HG03378 (cell line): ENCODE measurements at regions not wholly inside any gene's neighbourhood (a gene's known extent, or its start where the extent isn't known, plus 50 kb on each side); places are given as distances from the start of the nearest gene placed in this dataset.
A peak's percentile ranks its signal among the peaks of the same experiment; 100 is the strongest.
"Not testable (repeated sequence)": the region's sequence is repeated elsewhere in the genome, so short reads cannot be mapped to it uniquely, and the experiment has no call there.

Experiments
- ATAC-seq: cut with Tn5 transposase; IDR thresholded peaks from one replicate; pipeline ENCODE4 v1.9.1; 2021; ENCODE audit warnings: mild to moderate bottlenecking, moderate library complexity; ENCODE audit not compliant: unreplicated experiment

- ATAC-seq = no peak
Observed at GRCh38 chr6:139973669-139974344, 599.4 kb upstream of the CITED2 start.

GRCh38 chr6:139972116-139972515 is 597.7 kb upstream of the CITED2 start:
- no peak for ATAC-seq

- no peak for ATAC-seq
Observed at GRCh38 chr6:139970591-139970991, 596.1 kb upstream of the CITED2 start.

DNA sequence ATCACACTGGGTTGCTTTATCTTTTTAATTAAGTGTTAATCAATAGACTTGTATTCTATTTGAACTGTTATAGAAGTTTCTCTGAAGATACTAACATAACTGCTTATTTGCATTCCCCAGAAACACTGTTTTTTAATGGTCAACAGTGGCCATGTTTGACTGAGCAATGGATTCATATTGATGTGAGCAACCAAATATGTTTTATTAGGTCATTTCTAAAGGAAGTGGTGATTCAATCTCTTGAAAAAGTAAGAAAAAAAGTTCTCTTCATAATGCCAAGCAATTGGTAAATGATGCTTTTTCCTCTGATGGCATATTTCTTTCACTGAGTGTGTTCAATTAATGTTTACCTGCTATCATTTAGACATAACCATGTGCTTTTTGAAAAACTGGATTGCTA is 593.0 kb upstream of the CITED2 start:
- ATAC-seq = no peak

GRCh38 chr6:139965393-139965792 is 590.9 kb upstream of the CITED2 start:
- no peak for ATAC-seq

- ATAC-seq = no peak
Observed at GRCh38 chr6:139964737-139965136, 590.3 kb upstream of the CITED2 start.

- ATAC-seq = no peak
Observed at GRCh38 chr6:139962654-139963347, 588.4 kb upstream of the CITED2 start.

- no peak for ATAC-seq
Observed at GRCh38 chr6:139961190-139961589, 586.7 kb upstream of the CITED2 start.

DNA sequence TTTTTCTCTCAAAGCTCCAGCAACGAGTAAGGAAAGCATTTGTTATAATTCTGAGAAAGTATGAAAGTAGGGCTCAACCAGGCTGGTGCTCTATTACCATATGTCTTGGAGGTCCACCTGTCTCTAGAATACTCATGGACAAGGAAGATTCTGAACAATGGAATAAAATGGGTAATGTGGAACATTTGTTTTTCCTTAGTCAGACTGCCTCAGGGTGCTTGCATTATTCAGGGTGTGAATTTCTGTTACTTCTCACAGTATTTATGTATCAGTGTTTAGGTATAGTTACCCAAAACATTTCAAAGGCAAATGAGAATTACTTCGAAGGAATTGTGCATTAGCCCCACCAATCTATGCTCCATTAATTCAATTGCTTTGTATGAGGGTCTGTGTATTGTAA is 586.2 kb upstream of the CITED2 start:
- no peak for ATAC-seq

- ATAC-seq = no peak
Observed at GRCh38 chr6:139955366-139956155, 581.1 kb upstream of the CITED2 start.

DNA sequence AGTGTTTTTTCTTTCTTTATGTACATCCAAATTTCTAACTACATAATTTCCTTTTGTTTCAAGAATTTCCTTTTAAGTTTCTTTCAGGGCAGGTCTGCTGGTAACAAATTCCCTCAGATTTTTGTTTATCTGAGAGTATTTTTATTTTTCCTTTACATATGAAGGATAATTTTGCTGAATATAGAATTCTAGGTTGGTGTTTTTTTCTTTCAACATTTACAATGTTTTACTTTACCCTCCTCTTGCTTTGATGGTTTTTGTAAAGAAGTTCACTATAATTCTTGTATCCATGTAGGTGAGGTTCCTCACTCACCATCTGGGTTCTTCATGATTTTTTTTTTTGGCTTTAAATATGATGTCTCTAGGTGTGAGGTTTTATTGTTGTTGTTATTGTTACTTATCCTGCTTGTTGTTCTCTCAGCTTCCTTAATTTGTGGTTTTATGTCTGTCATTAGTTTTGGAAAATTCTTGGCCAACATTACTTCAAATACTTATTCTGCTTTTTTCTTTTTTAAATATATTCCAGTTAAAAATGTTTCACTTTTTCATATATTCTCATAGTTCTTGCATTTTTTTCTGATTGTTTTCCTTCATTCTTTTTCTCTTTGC is 580.1 kb upstream of the CITED2 start:
- ATAC-seq = no peak

GRCh38 chr6:139953780-139954179 is 579.3 kb upstream of the CITED2 start:
- ATAC-seq = not testable (repeated sequence)

GRCh38 chr6:139951172-139951571 is 576.7 kb upstream of the CITED2 start:
- ATAC-seq = no peak

DNA sequence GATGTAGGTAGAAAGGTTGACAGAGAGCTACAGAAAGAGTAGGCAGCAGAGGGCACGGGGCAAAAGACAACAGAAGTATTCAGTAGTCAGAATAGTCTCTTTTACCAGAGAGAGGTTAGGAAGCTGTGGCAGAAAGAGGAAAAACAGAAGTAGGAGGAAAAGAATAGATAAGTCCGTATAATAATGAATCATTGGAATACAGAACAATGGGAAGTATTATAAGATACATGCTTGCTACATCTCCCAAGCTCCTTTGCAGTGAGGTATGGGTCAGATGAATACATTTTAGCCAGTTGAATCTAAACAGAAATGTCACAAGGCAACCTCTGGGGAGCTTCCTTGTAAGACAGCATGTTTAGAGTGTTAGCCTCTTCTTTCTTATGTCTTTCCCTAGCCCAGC is 570.5 kb upstream of the CITED2 start:
- ATAC-seq = no peak

- no peak for ATAC-seq
Observed at GRCh38 chr6:139944131-139944530, 569.7 kb upstream of the CITED2 start.

- ATAC-seq = no peak
Observed at GRCh38 chr6:139943391-139943790, 568.9 kb upstream of the CITED2 start.

- ATAC-seq = no peak
Observed at GRCh38 chr6:139942331-139942730, 567.9 kb upstream of the CITED2 start.

GRCh38 chr6:139941826-139942225 is 567.4 kb upstream of the CITED2 start:
- no peak for ATAC-seq

GRCh38 chr6:139940741-139941729 is 566.6 kb upstream of the CITED2 start:
- ATAC-seq = peak; percentile 98
